ENCODE measurements at regions not wholly inside any gene's neighbourhood (a gene's known extent, or its start where the extent isn't known, plus 50 kb on each side); places are given as distances from the start of the nearest gene placed in this dataset.

GRCh38 chr2:156110890-156111289, 221.6 kb downstream of the NR4A2 start:
- DNase-seq: no peak
- intact Hi-C loops (cut with DNase I): no loop called here

GRCh38 chr2:156099382-156099781, 233.1 kb downstream of the NR4A2 start:
- intact Hi-C loops (cut with DNase I): no loop called here
- DNase-seq: no peak

GRCh38 chr2:156098506-156098905, 234.0 kb downstream of the NR4A2 start:
- no peak for DNase-seq
- intact Hi-C loops (cut with DNase I): no loop called here

- DNase-seq: no peak
- intact Hi-C loops (cut with DNase I): no loop called here
Measured at GRCh38 chr2:156088587-156088986, 243.9 kb downstream of the NR4A2 start.

- intact Hi-C loops (cut with DNase I): no loop called here
Measured at GRCh38 chr2:156087875-156088274, 244.6 kb downstream of the NR4A2 start.

GRCh38 chr2:156083763-156084493, 248.6 kb downstream of the NR4A2 start:
- peak in 6 of 10 donors; percentile 2 to 64 (median 36) for DNase-seq
- intact Hi-C loops (cut with DNase I): no loop called here

More at GRCh38 chr2:156087875-156088274, 244.6 kb downstream of the NR4A2 start:
- DNase-seq: no peak

- intact Hi-C loops (cut with DNase I): no loop called here
- no peak for DNase-seq
Measured at GRCh38 chr2:156079845-156080244, 252.7 kb downstream of the NR4A2 start.

GRCh38 chr2:156077041-156077742, 255.3 kb downstream of the NR4A2 start:
- intact Hi-C loops (cut with DNase I): no loop called here
- no peak for DNase-seq

- intact Hi-C loops (cut with DNase I): no loop called here
- DNase-seq: no peak
Measured at GRCh38 chr2:156065912-156066311, 266.6 kb downstream of the NR4A2 start.

GRCh38 chr2:156064540-156064939, 268.0 kb downstream of the NR4A2 start:
- intact Hi-C loops (cut with DNase I): no loop called here
- DNase-seq: no peak

GRCh38 chr2:156057647-156058046, 274.9 kb downstream of the NR4A2 start:
- no peak for DNase-seq
- intact Hi-C loops (cut with DNase I): no loop called here

GRCh38 chr2:156054983-156055382, 277.5 kb downstream of the NR4A2 start:
- intact Hi-C loops (cut with DNase I): no loop called here
- DNase-seq: no peak

- intact Hi-C loops (cut with DNase I): no loop called here
- no peak for DNase-seq
Measured at GRCh38 chr2:156046900-156047299, 285.6 kb downstream of the NR4A2 start.

- intact Hi-C loops (cut with DNase I): no loop called here
- DNase-seq: no peak
Measured at GRCh38 chr2:156042895-156043294, 289.6 kb downstream of the NR4A2 start.

GRCh38 chr2:156038021-156038420, 294.5 kb downstream of the NR4A2 start:
- DNase-seq: no peak
- intact Hi-C loops (cut with DNase I): no loop called here

GRCh38 chr2:156037482-156037881, 295.0 kb downstream of the NR4A2 start:
- intact Hi-C loops (cut with DNase I): no loop called here
- DNase-seq: no peak

- no peak for DNase-seq
- intact Hi-C loops (cut with DNase I): no loop called here
Measured at GRCh38 chr2:156031121-156031520, 301.4 kb downstream of the NR4A2 start.

- intact Hi-C loops (cut with DNase I): no loop called here
- no peak for DNase-seq
Measured at GRCh38 chr2:156023229-156023869, 309.2 kb downstream of the NR4A2 start.

- intact Hi-C loops (cut with DNase I): no loop called here
- no peak for DNase-seq
Measured at GRCh38 chr2:156021146-156022040, 311.1 kb downstream of the NR4A2 start.

GRCh38 chr2:156019341-156019740, 313.2 kb downstream of the NR4A2 start:
- intact Hi-C loops (cut with DNase I): no loop called here
- no peak for DNase-seq
